Duodenal mucosa (tissue), 2 donors: ENCODE measurements at regions not wholly inside any gene's neighbourhood (a gene's known extent, or its start where the extent isn't known, plus 50 kb on each side); places are given as distances from the start of the nearest gene placed in this dataset.

Experiments
- H3K27ac ChIP-seq: one replicate; pipeline ENCODE4 v1.7.0; 2013; ENCODE audit warnings: low read depth, low read length
- H3K27me3 ChIP-seq, 2 donors: one replicate each; pipeline ENCODE4 v1.7.0; 2013; ENCODE audit warnings: low read length in 2 of 2, control low read depth in 1 of 2; ENCODE audit not compliant: insufficient read depth in 2 of 2, control insufficient read depth in 1 of 2
- H3K36me3 ChIP-seq, 2 donors: one replicate each; pipeline ENCODE4 v1.7.0; 2013; ENCODE audit warnings: low read length in 2 of 2, control low read depth in 1 of 2; ENCODE audit not compliant: insufficient read depth in 2 of 2, control insufficient read depth in 1 of 2
- H3K4me1 ChIP-seq, 2 donors: one replicate each; pipeline ENCODE4 v1.7.0; 2013; ENCODE audit warnings: low read length in 2 of 2, control low read depth in 1 of 2; ENCODE audit not compliant: insufficient read depth in 2 of 2, control insufficient read depth in 1 of 2
- H3K4me3 ChIP-seq, 2 donors: one replicate each; pipeline ENCODE4 v1.7.0; 2013; ENCODE audit warnings: low read length in 2 of 2, low read depth in 1 of 2
- H3K9ac ChIP-seq, 2 donors: one replicate each; pipeline ENCODE4 v1.7.0; 2013; ENCODE audit warnings: low read length in 2 of 2, low read depth in 1 of 2
- H3K9me3 ChIP-seq, 2 donors: one replicate each; pipeline ENCODE4 v1.7.0; 2013; ENCODE audit warnings: low read length in 2 of 2, control low read depth in 1 of 2; ENCODE audit not compliant: control insufficient read depth in 1 of 2

- Histone ChIP-seq H3K9me3 (no peaks in the 10 kb centered on the region), H3K36me3 (no peaks in the 10 kb centered on the region)
Measured at GRCh38 chr14:65344011-65344410, 68.5 kb upstream of the FUT8 start.

GRCh38 chr14:65345266-65345665 is 67.3 kb upstream of the FUT8 start:
- H3K27ac ChIP-seq, result no peak overlapping the region
- peaks cover 6 to 9% of the 10 kb centered on the region in 2 donors for H3K4me1 ChIP-seq
- H3K36me3 ChIP-seq, result no peaks in the 10 kb centered on the region
- no peaks in the 10 kb centered on the region for H3K27me3 ChIP-seq
- no peaks in the 10 kb centered on the region for H3K9me3 ChIP-seq
- no peak overlapping the region for H3K9ac ChIP-seq
- H3K4me3 ChIP-seq, result no peak overlapping the region

More at GRCh38 chr14:65344011-65344410, 68.5 kb upstream of the FUT8 start:
- H3K9ac ChIP-seq, result no peak overlapping the region
- H3K27ac ChIP-seq, result no peak overlapping the region
- peaks cover 6 to 9% of the 10 kb centered on the region in 2 donors for H3K4me1 ChIP-seq
- H3K27me3 ChIP-seq, result no peaks in the 10 kb centered on the region
- H3K4me3 ChIP-seq, result no peak overlapping the region

GRCh38 chr14:65346474-65346873 is 66.1 kb upstream of the FUT8 start:
- no peaks in the 10 kb centered on the region for H3K36me3 ChIP-seq
- H3K4me1 ChIP-seq, result peaks cover 6 to 9% of the 10 kb centered on the region in 2 donors
- no peaks in the 10 kb centered on the region for H3K9me3 ChIP-seq
- no peak overlapping the region for H3K27ac ChIP-seq
- H3K27me3 ChIP-seq, result no peaks in the 10 kb centered on the region
- H3K9ac ChIP-seq, result no peak overlapping the region
- no peak overlapping the region for H3K4me3 ChIP-seq

- Histone ChIP-seq H3K4me1 (peaks cover 6 to 9% of the 10 kb centered on the region in 2 donors), H3K4me3 (no peak overlapping the region), H3K27me3 (no peaks in the 10 kb centered on the region), H3K27ac (no peak overlapping the region), H3K9ac (no peak overlapping the region), H3K36me3 (no peaks in the 10 kb centered on the region), H3K9me3 (no peaks in the 10 kb centered on the region)
Measured at GRCh38 chr14:65346895-65347294, 65.6 kb upstream of the FUT8 start.

- Histone ChIP-seq H3K4me1 (peaks cover 9% of the 10 kb centered on the region in 2 donors), H3K9ac (no peak overlapping the region), H3K27ac (no peak overlapping the region), H3K9me3 (no peaks in the 10 kb centered on the region), H3K36me3 (no peaks in the 10 kb centered on the region), H3K27me3 (no peaks in the 10 kb centered on the region), H3K4me3 (no peak overlapping the region)
Measured at GRCh38 chr14:65348137-65348536, 64.4 kb upstream of the FUT8 start.

- peaks cover 12% of the 10 kb centered on the region in 2 donors for H3K4me1 ChIP-seq
- H3K9me3 ChIP-seq, result no peaks in the 10 kb centered on the region
- no peak overlapping the region for H3K9ac ChIP-seq
- no peak overlapping the region for H3K27ac ChIP-seq
- no peak overlapping the region for H3K4me3 ChIP-seq
- no peaks in the 10 kb centered on the region for H3K27me3 ChIP-seq
- no peaks in the 10 kb centered on the region for H3K36me3 ChIP-seq
Measured at GRCh38 chr14:65349100-65349499, 63.4 kb upstream of the FUT8 start.

- H3K4me1 ChIP-seq, result peaks cover 23 to 25% of the 10 kb centered on the region in 2 donors
- no peaks in the 10 kb centered on the region for H3K9me3 ChIP-seq
- H3K36me3 ChIP-seq, result no peaks in the 10 kb centered on the region
- no peak overlapping the region for H3K9ac ChIP-seq
- no peak overlapping the region for H3K27ac ChIP-seq
- no peak overlapping the region for H3K4me3 ChIP-seq
- H3K27me3 ChIP-seq, result no peaks in the 10 kb centered on the region
Measured at GRCh38 chr14:65351493-65352194, 60.9 kb upstream of the FUT8 start.

GRCh38 chr14:65352964-65353530 is 59.5 kb upstream of the FUT8 start:
- no peak overlapping the region for H3K27ac ChIP-seq
- H3K36me3 ChIP-seq, result no peaks in the 10 kb centered on the region

GRCh38 chr14:65354131-65354530 is 58.4 kb upstream of the FUT8 start:
- H3K4me3 ChIP-seq, result no peak overlapping the region
- no peaks in the 10 kb centered on the region for H3K36me3 ChIP-seq
- no peaks in the 10 kb centered on the region for H3K9me3 ChIP-seq
- no peak overlapping the region for H3K27ac ChIP-seq
- H3K9ac ChIP-seq, result peak overlapping the region in 1 of 2 donors; percentile 16
- no peaks in the 10 kb centered on the region for H3K27me3 ChIP-seq
- H3K4me1 ChIP-seq, result peaks cover 19 to 27% of the 10 kb centered on the region in 2 donors

More at GRCh38 chr14:65352964-65353530, 59.5 kb upstream of the FUT8 start:
- no peaks in the 10 kb centered on the region for H3K9me3 ChIP-seq
- H3K4me3 ChIP-seq, result no peak overlapping the region
- H3K4me1 ChIP-seq, result peaks cover 19 to 27% of the 10 kb centered on the region in 2 donors
- no peaks in the 10 kb centered on the region for H3K27me3 ChIP-seq
- no peak overlapping the region for H3K9ac ChIP-seq

- Histone ChIP-seq H3K27me3 (no peaks in the 10 kb centered on the region), H3K36me3 (no peaks in the 10 kb centered on the region), H3K9me3 (no peaks in the 10 kb centered on the region), H3K9ac (peak overlapping the region in 1 of 2 donors; percentile 16), H3K4me3 (no peak overlapping the region), H3K27ac (no peak overlapping the region), H3K4me1 (peaks cover 19 to 27% of the 10 kb centered on the region in 2 donors)
Measured at GRCh38 chr14:65354715-65355114, 57.8 kb upstream of the FUT8 start.
